Stimulated activated CD8-positive, alpha-beta memory T cell treated with anti-CD3 and anti-CD28 coated beads, Interleukin-4, amount 100 ng/mL, for 48 hours (primary cell): ENCODE measurements at regions not wholly inside any gene's neighbourhood (a gene's known extent, or its start where the extent isn't known, plus 50 kb on each side); places are given as distances from the start of the nearest gene placed in this dataset.

ENCODE experiments used
- DNase-seq: peaks from one replicate; pipeline ENCODE4 v3.0.0-alpha.2; 2020

- DNase-seq: no peak
These were observed 189.2 kb downstream of the PCSK1 start for GRCh38 chr5:96243862-96244261.

DNA sequence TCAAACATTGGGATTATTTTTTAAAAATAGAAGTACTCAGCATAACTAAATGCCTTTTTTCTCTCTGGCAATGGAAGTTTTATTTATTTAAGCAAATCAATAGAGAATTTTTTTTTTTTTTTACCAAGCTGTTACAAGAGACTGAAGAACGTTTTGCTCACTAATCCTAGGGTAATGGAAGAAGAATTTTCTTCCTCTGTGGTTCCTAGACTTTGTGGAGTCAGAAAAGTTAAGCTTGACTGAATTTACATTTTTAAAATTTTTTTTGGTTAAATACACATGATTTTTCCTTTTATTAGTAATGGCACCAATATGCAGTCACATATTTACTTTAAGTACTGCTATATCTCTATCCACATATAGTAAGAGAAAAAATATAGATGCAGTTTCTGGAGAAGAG, 189.8 kb downstream of the PCSK1 start:
- no peak for DNase-seq

GRCh38 chr5:96242571-96242970, 190.5 kb downstream of the PCSK1 start:
- no peak for DNase-seq

DNA sequence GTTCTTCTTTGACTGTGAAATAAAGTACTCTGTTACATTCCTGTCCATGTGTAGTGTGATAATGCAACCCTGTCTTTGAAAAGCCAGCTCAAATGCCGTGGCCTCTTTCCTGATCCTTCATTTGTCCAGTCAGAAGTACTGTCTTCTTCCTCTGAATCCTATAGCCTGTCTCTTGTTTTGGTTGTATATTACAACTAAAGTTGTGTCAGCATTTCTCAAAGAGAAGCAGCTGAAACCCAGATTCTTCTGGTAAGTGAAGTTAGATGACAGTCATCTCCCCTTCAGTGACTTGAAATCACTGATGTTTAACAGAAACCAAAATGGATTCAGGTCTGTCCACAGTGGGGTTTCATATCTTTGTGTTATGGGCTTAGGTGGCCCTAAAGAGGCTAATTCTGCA, 196.2 kb downstream of the PCSK1 start:
- DNase-seq: no peak

DNA sequence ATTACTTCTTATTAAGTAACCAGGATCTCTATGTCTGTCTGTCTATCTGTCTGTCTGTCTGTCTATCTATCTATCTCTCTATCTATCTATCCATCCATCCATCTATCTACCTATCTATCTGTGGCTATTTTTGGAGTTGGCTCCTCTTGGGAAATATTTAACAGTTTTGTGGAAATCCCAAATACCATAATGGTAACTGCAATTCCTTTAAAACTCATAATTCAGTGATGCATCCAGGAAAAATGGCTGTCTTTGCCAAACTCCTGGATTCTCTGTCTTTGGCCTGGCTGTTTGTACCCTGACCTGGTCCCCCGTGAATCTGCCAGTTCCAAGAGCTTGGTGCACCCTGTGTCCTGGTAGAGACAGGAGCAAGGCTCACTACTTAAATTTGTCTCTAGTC, 197.0 kb downstream of the PCSK1 start:
- no peak for DNase-seq

GRCh38 chr5:96235008-96235910, 197.8 kb downstream of the PCSK1 start:
- no peak for DNase-seq

GRCh38 chr5:96232602-96233001, 200.4 kb downstream of the PCSK1 start:
- no peak for DNase-seq

DNA sequence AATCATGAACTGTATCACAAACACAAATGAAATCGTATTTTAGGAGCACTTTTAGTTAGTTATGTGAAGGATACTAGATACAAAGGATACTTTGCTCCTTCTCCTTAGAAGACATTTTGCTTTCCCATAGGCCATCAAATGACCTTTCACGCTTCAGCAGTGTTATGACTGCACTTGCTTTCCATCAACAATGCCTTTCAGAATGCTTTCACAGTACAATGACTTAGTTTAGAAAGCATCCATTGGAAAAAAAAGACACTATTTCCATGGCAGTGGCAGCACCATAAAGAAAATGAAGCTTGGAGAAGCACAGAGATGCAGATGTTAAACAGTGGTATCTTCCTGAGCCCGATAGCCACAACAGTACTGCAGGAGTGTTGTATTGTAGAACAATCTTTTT, 203.9 kb downstream of the PCSK1 start:
- no peak for DNase-seq

DNA sequence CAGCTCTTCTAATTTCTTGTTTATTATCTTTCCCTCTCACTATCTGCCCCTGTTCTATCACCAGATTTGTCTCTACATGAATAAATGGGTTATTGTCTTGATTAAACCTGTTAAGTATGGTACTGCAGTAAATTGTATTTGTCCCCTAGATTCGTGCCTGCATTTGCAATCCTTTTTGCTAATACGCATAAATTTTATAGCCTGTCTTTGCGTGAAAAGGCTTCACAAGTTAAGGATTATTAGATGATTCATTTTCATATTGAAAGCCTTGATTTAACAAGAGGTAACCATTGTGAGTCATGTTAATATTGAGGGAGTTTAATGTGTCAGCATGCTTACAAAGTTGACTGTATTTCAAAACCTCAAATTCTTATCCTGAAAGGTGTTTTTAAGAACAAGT, 204.6 kb downstream of the PCSK1 start:
- DNase-seq: no peak

- no peak for DNase-seq
These were observed 205.1 kb downstream of the PCSK1 start for GRCh38 chr5:96227957-96228356.

DNA sequence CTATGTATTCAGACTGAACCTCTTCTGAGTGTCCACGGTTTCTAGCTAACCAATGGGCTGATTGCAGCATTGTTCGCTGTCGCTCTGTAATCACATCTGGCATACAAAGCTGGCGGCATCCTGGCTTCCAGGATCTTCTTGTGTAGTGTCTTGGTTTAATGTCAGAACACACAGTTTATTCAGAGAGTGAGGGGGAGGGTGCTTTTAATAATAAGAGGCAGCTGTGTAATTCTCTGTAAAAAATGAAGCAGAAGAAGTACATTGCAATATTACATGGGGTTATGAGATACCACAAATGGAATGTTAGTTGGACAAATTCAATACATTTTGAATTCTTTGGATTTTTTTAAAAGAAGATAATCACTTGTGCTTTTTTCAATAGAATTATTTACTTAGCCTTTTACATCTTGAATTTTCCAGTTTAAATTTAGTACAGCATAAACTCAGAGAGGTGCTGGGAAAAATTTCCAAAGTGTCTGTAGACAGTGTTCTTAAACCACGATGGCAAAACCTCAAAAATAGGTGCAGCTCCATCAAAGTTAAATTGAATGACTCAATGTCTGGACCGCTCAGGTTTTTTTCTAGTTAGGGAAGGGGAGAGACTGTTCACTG, 206.0 kb downstream of the PCSK1 start:
- DNase-seq: no peak

DNA sequence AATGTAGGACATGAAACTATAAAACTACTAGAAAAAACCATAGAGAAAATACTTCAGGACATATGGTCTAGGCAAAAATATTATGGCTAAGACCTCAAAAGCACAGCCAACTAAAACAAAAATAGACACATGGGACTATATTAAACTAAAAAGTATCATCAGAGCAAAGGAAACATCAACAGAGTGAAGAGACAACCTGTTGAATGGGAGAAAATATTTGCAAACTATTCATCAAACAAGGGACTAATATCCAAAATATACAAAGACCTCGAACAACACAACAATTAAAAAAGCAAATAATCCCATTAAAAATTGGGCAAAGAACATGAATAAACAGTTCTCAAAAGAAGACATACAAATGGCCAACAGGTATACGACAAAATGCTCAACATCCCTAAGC, 210.9 kb downstream of the PCSK1 start:
- no peak for DNase-seq

DNA sequence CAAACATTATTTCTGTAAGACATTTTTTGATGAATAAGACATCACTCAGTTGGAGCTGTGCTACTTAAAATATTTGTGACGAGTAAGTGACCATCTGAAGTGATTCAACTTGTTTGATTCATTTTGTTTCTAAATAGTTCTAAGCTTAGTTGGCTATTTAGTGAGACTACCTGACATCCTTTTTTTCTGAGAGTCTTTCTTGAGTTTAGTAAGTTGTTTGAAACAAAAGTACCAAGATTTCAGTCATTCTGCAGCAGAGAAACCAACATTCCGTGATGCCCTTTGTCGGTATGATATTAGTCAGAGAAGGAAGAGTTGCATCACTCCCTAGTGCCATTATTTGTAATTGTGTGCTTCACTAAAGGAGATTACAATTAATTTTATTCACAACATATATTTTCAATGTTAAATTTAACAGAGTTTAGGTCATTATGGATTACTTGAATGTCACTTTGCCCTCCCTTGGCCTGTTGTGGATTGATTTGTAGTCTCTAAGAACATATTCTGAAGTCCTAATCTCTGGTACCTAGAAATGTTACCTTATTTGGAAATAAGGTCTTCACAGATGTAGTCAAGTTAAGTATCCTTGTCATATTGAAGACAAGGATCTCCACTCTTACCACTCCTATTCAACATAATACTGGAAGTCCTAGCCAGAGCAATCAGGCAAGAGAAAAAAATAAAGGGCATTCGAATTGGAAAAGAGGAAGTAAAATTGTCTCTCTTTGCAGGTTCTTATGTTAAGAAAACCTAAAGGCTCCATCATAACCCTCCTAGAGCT, 212.2 kb downstream of the PCSK1 start:
- no peak for DNase-seq

DNA sequence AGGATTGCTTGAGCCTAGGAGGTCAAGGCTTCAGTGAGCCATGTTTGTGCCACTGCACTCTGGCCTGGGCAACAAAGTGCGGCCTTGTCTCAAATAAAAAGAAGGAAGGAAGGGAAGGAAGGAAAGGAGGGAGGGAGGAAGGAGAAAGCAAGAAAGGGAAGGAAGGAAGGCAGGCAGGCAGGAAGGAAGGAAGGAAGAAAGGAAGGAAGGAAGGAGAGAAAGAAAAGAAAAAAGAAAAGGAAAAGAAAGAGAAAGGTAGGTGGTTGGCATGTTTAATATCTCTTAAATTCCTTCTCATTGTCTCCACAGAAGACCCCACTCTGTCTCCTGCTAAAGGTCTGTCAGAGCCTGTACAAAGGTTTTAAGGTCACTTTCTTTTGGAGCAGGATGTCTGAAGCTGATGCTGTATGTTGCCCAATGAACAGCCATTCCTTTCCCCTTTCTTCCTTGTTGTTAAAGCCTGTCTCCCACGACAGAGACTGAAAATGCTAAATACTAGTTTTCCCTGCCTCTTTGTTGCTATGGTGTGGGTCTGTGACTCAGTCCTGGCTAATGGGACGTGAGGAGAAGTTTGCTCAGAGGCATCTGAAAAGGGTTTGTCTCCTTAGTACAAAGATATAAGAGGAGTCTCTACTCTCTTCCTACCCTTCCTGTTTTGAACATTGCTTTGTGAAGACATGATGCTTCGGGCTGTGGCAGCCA, 213.3 kb downstream of the PCSK1 start:
- DNase-seq: no peak

GRCh38 chr5:96218653-96219052, 214.4 kb downstream of the PCSK1 start:
- no peak for DNase-seq

- no peak for DNase-seq
These were observed 218.4 kb downstream of the PCSK1 start for GRCh38 chr5:96214442-96215197.

GRCh38 chr5:96209829-96210228, 223.2 kb downstream of the PCSK1 start:
- no peak for DNase-seq

- DNase-seq: no peak
These were observed 225.6 kb downstream of the PCSK1 start for GRCh38 chr5:96207420-96207819.

GRCh38 chr5:96203761-96204160, 229.3 kb downstream of the PCSK1 start:
- DNase-seq: no peak

GRCh38 chr5:96201503-96201902, 231.5 kb downstream of the PCSK1 start:
- DNase-seq: no peak

DNA sequence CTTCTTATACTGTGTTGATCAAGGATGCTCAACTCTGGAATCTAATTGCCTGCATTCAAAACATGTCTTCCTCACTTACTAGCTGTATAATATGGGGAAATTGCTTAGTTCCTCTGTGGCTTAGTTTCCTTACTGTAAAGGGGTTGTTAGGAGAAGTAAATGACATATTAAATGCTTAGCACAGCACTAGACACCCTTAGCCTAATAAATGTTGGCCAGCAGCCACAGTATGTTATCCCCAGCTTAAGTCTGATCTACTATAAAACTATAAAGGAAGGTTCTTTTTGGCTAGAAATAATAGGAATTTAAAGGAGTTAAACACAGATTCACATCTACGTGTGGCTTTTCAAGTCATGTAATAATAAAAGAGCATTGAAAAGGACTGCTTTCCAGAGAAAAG, 232.4 kb downstream of the PCSK1 start:
- DNase-seq: no peak

- DNase-seq: no peak
These were observed 233.3 kb downstream of the PCSK1 start for GRCh38 chr5:96199713-96200183.
